GM12878 (cell line): ENCODE measurements at regions not wholly inside any gene's neighbourhood (a gene's known extent, or its start where the extent isn't known, plus 50 kb on each side); places are given as distances from the start of the nearest gene placed in this dataset.

Experiments
- EZH2 ChIP-seq: IDR thresholded peaks from 2 replicates; pipeline ENCODE4 v1.6.1; 2012; ENCODE audit warnings: low read depth, mild to moderate bottlenecking, control low read depth, inconsistent platforms, low read length, borderline replicate concordance; ENCODE audit not compliant: control insufficient read depth
- MEF2A ChIP-seq: IDR thresholded peaks from 2 replicates; pipeline ENCODE4 v1.6.1; 2011; ENCODE audit warnings: low read depth, mild to moderate bottlenecking, low read length, moderate library complexity; ENCODE audit not compliant: insufficient read depth
- NR2C2 ChIP-seq: IDR thresholded peaks from 2 replicates; pipeline ENCODE4 v1.6.1; 2011; ENCODE audit warnings: borderline replicate concordance, low read depth; ENCODE audit not compliant: control insufficient read depth, insufficient read length
- NR2F1 ChIP-seq: fragments of 450-650 bp; conservative IDR thresholded peaks from 2 replicates; pipeline ENCODE4 v1.6.1; 2017; ENCODE audit warnings: mild to moderate bottlenecking
- POLR2A ChIP-seq: IDR thresholded peaks from 2 replicates; pipeline ENCODE4 v1.6.1; 2011; ENCODE audit warnings: low read depth, mild to moderate bottlenecking, low read length
- SMAD5 ChIP-seq: IDR thresholded peaks from 2 replicates; pipeline ENCODE4 v1.6.1; 2016; ENCODE audit warnings: antibody characterized with exemption, low read depth
- TF ChIP-seq, protein P1 (sequence below), 3 experiments: IDR thresholded peaks in 2 of 3; conservative IDR thresholded peaks in 1 of 3; 2 replicates each; pipeline ENCODE4 v1.5.1; 2011; ENCODE audit warnings: low read depth in 3 of 3, low read length in 3 of 3, mild to moderate bottlenecking in 3 of 3, control low read depth in 2 of 3, moderate library complexity in 2 of 3, inconsistent platforms in 1 of 3, mixed read lengths in 1 of 3; ENCODE audit not compliant: control insufficient read depth in 2 of 3, insufficient read depth in 1 of 3; ENCODE audit errors: extremely low read depth in 1 of 3

DNA sequence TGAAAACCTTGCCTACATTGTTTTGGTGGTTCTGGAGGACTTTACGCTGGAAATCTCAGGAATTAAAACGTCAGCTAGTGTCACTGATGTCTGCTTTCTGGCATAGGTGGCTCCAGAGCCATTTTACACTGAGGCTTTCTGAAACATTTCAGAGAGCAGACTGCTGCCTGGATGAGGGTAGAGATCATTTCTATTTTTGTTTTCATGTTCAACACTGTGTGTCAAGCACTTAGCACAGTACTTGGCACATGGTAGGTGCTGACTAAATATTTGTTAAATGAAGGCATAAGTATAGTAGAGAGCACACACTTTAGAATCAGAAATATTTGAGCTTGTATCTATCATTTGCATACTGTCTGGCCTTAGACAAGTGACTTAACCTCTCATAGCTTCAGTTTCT lies 59.1 kb upstream of the FRY start:
- no peak for TF ChIP-seq POLR2A
- no peak for TF ChIP-seq NR2C2
- TF ChIP-seq, protein P1, sequence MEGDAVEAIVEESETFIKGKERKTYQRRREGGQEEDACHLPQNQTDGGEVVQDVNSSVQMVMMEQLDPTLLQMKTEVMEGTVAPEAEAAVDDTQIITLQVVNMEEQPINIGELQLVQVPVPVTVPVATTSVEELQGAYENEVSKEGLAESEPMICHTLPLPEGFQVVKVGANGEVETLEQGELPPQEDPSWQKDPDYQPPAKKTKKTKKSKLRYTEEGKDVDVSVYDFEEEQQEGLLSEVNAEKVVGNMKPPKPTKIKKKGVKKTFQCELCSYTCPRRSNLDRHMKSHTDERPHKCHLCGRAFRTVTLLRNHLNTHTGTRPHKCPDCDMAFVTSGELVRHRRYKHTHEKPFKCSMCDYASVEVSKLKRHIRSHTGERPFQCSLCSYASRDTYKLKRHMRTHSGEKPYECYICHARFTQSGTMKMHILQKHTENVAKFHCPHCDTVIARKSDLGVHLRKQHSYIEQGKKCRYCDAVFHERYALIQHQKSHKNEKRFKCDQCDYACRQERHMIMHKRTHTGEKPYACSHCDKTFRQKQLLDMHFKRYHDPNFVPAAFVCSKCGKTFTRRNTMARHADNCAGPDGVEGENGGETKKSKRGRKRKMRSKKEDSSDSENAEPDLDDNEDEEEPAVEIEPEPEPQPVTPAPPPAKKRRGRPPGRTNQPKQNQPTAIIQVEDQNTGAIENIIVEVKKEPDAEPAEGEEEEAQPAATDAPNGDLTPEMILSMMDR (IDR thresholded peaks at IDR 0.05 in 2 of 3, conservative IDR thresholded peaks at IDR 0.05 in 1 of 3; ENCODE audit: control insufficient read depth in 2 of 3, extremely low read depth in 1 of 3, insufficient read depth in 1 of 3, low read depth in 3 of 3, low read length in 3 of 3): no peak
- TF ChIP-seq SMAD5: no peak
- TF ChIP-seq EZH2: no peak
- no peak for TF ChIP-seq MEF2A
- no peak for TF ChIP-seq NR2F1
